HG03520 (cell line): ENCODE measurements at regions not wholly inside any gene's neighbourhood (a gene's known extent, or its start where the extent isn't known, plus 50 kb on each side); places are given as distances from the start of the nearest gene placed in this dataset.

Source experiments
- ATAC-seq: cut with Tn5 transposase; IDR thresholded peaks from one replicate; pipeline ENCODE4 v1.9.1; 2021; ENCODE audit warnings: mild to moderate bottlenecking, moderate library complexity; ENCODE audit not compliant: unreplicated experiment

GRCh38 chr7:46026741-46027140 lies 105.7 kb upstream of the IGFBP3 start:
- ATAC-seq: no peak

GRCh38 chr7:46024263-46024916 lies 103.3 kb upstream of the IGFBP3 start:
- ATAC-seq: no peak

GRCh38 chr7:46022397-46022796 lies 101.3 kb upstream of the IGFBP3 start:
- ATAC-seq: no peak

- ATAC-seq: no peak
Observed at GRCh38 chr7:46015107-46015868, 94.2 kb upstream of the IGFBP3 start.

GRCh38 chr7:46011501-46011900 lies 90.4 kb upstream of the IGFBP3 start:
- ATAC-seq: no peak

- ATAC-seq: no peak
Observed at GRCh38 chr7:46011059-46011458, 90.0 kb upstream of the IGFBP3 start.

- no peak for ATAC-seq
Observed at GRCh38 chr7:46009211-46009610, 88.1 kb upstream of the IGFBP3 start.

- ATAC-seq: no peak
Observed at GRCh38 chr7:46007990-46008643, 87.0 kb upstream of the IGFBP3 start.

- ATAC-seq: no peak
Observed at GRCh38 chr7:46007194-46007593, 86.1 kb upstream of the IGFBP3 start.

- ATAC-seq: no peak
Observed at GRCh38 chr7:46006723-46007122, 85.7 kb upstream of the IGFBP3 start.

GRCh38 chr7:46006212-46006611 lies 85.1 kb upstream of the IGFBP3 start:
- ATAC-seq: no peak

- no peak for ATAC-seq
Observed at GRCh38 chr7:46004965-46005364, 83.9 kb upstream of the IGFBP3 start.

- ATAC-seq: no peak
Observed at GRCh38 chr7:46003896-46004875, 83.1 kb upstream of the IGFBP3 start.

- ATAC-seq: no peak
Observed at GRCh38 chr7:46003161-46003560, 82.1 kb upstream of the IGFBP3 start.

GRCh38 chr7:46000513-46000912 lies 79.4 kb upstream of the IGFBP3 start:
- no peak for ATAC-seq

- ATAC-seq: no peak
Observed at GRCh38 chr7:45999541-45999940, 78.5 kb upstream of the IGFBP3 start.

GRCh38 chr7:45998506-45998905 lies 77.4 kb upstream of the IGFBP3 start:
- ATAC-seq: no peak

- ATAC-seq: no peak
Observed at GRCh38 chr7:45993621-45994020, 72.5 kb upstream of the IGFBP3 start.

GRCh38 chr7:45992826-45993225 lies 71.8 kb upstream of the IGFBP3 start:
- no peak for ATAC-seq

GRCh38 chr7:45990276-45990675 lies 69.2 kb upstream of the IGFBP3 start:
- no peak for ATAC-seq
